ENCODE measurements at regions not wholly inside any gene's neighbourhood (a gene's known extent, or its start where the extent isn't known, plus 50 kb on each side); places are given as distances from the start of the nearest gene placed in this dataset.

DNA sequence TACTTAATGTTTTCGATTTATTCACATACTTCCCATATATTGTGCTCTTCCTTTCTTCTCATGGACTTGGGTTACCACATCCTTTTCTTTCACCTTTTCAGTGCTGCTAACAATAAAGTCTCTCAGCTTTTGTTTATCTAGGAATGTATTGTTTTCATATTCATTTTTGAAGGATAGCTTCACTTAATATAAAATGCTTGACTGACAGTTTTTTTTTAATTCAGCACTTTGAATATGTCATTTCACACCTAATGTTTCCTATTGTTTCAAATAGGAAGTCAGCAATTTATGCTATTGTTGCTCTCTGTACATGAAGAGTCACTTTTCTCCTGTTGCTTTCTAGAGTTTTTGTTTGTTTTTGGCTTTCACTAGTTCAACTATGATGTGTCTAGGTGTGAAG is 738.3 kb upstream of the STXBP6 start:
- CTCF ChIA-PET: no interaction called here
- H3K4me2 ChIP-seq (ENCODE audit: low read length): no peak overlapping the region
- H3K9me2 ChIP-seq (ENCODE audit: insufficient read depth): no peaks in the 10 kb centered on the region
- no peaks in the 10 kb centered on the region for H3K27me3 ChIP-seq (ENCODE audit: insufficient read depth, low read length)
- intact Hi-C loops (cut with micrococcal nuclease): no loop called here
- ATAC-seq (no peak), DNase-seq (ENCODE audit: low read depth, low spot score) (no peak)
- POLR2A ChIA-PET: no interaction called here
- H3K27ac ChIP-seq (ENCODE audit: low read depth, low read length): no peak overlapping the region
- RAD21 ChIA-PET (ENCODE audit: low non-redundant PET in 1 of 2, low total read pairs in 2 of 2, uncharacterized antibody in 2 of 2, unreplicated experiment in 2 of 2): no interaction called here
- H3K36me3 ChIP-seq (ENCODE audit: control insufficient read depth in 1 of 2, insufficient read depth in 2 of 2, low read length in 2 of 2): no peaks in the 10 kb centered on the region
- H2AFZ ChIP-seq (ENCODE audit: low read depth, low read length, poor library complexity, severe bottlenecking): no peak overlapping the region
- no peak overlapping the region for H3K4me3 ChIP-seq (replicated peaks in 1 of 2; ENCODE audit: low read depth in 1 of 2, low read length in 2 of 2)
- BruUV-seq (replicated peaks): no TSS peak
- H3K9ac ChIP-seq (ENCODE audit: low read length): no peak overlapping the region
- H3K79me2 ChIP-seq (ENCODE audit: insufficient read depth, low read length): no peaks in the 10 kb centered on the region
- no peak for TF ChIP-seq EZH2 (IDR thresholded peaks at IDR 0.05)
- TF ChIP-seq YY1 (IDR thresholded peaks at IDR 0.05; ENCODE audit: extremely low read depth, insufficient replicate concordance, low read depth, low read length): no peak
- TF ChIP-seq FOSL1 (IDR thresholded peaks at IDR 0.05; ENCODE audit: low read depth): no peak
- TF ChIP-seq, protein P1, sequence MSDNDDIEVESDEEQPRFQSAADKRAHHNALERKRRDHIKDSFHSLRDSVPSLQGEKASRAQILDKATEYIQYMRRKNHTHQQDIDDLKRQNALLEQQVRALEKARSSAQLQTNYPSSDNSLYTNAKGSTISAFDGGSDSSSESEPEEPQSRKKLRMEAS (IDR thresholded peaks at IDR 0.05): no peak
- TF ChIP-seq CBX3 (IDR thresholded peaks at IDR 0.05; ENCODE audit: low read depth): no peak
- TF ChIP-seq, protein P2, sequence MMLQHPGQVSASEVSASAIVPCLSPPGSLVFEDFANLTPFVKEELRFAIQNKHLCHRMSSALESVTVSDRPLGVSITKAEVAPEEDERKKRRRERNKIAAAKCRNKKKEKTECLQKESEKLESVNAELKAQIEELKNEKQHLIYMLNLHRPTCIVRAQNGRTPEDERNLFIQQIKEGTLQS (IDR thresholded peaks at IDR 0.05): no peak
- TF ChIP-seq ELF1 (IDR thresholded peaks at IDR 0.05; ENCODE audit: borderline replicate concordance, low read depth): no peak
- TF ChIP-seq, protein P3, sequence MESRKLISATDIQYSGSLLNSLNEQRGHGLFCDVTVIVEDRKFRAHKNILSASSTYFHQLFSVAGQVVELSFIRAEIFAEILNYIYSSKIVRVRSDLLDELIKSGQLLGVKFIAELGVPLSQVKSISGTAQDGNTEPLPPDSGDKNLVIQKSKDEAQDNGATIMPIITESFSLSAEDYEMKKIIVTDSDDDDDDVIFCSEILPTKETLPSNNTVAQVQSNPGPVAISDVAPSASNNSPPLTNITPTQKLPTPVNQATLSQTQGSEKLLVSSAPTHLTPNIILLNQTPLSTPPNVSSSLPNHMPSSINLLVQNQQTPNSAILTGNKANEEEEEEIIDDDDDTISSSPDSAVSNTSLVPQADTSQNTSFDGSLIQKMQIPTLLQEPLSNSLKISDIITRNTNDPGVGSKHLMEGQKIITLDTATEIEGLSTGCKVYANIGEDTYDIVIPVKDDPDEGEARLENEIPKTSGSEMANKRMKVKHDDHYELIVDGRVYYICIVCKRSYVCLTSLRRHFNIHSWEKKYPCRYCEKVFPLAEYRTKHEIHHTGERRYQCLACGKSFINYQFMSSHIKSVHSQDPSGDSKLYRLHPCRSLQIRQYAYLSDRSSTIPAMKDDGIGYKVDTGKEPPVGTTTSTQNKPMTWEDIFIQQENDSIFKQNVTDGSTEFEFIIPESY (IDR thresholded peaks at IDR 0.05; ENCODE audit: extremely low read depth, insufficient replicate concordance, low read length): no peak
- no peak for TF ChIP-seq SP1 (IDR thresholded peaks at IDR 0.05; ENCODE audit: low read depth)
- TF ChIP-seq ZNF274 (IDR thresholded peaks at IDR 0.05; ENCODE audit: low read depth, low read length): no peak
- no peak for TF ChIP-seq ZFX (IDR thresholded peaks at IDR 0.05)
- H4K20me1 ChIP-seq (ENCODE audit: insufficient read depth): no peaks in the 10 kb centered on the region
- peaks cover 14 to 21% of the 10 kb centered on the region in 2 experiments; a peak in 2 of 4 replicates for H3K9me3 ChIP-seq (ENCODE audit: control insufficient read depth in 1 of 2, insufficient read depth in 1 of 2, low read depth in 1 of 2, low read length in 2 of 2)
- no peaks in the 10 kb centered on the region for H3K4me1 ChIP-seq (ENCODE audit: control insufficient read depth in 1 of 2, insufficient read depth in 2 of 2, low read length in 2 of 2)

Data from HCT116 (cell line).